Keratinocyte (primary cell): ENCODE measurements at regions not wholly inside any gene's neighbourhood (a gene's known extent, or its start where the extent isn't known, plus 50 kb on each side); places are given as distances from the start of the nearest gene placed in this dataset.

Experiments
- DNase-seq: peaks from one replicate; pipeline ENCODE4 v3.0.0-alpha.2; 2011; ENCODE audit warnings: low read depth, missing footprints, low spot score
- FAIRE-seq: peaks from 2 replicates; lab custom pipeline; 2011; peaks lifted over from hg19 to GRCh38; lab: Jason Lieb, UNC
- H2AFZ ChIP-seq: 2 replicates; pipeline ENCODE4 v1.6.0; 2012; ENCODE audit warnings: low read length, control low read depth, inconsistent platforms; ENCODE audit not compliant: control insufficient read depth
- H3K27ac ChIP-seq: 2 replicates; pipeline ENCODE4 v1.5.1; 2011; ENCODE audit warnings: low read length; ENCODE audit not compliant: control insufficient read depth, insufficient read depth
- H3K27me3 ChIP-seq: 3 replicates; pipeline ENCODE4 v1.6.0; 2011; ENCODE audit warnings: low read length; ENCODE audit not compliant: control insufficient read depth, insufficient read depth; ENCODE audit errors: extremely low read depth
- H3K36me3 ChIP-seq, 2 experiments: 2 replicates in 1 of 2; 3 replicates in 1 of 2; pipeline ENCODE4 v1.5.1; 2011; ENCODE audit warnings: low read length in 2 of 2, mild to moderate bottlenecking in 1 of 2; ENCODE audit not compliant: control insufficient read depth in 2 of 2, insufficient read depth in 2 of 2; ENCODE audit errors: extremely low read depth in 1 of 2
- H3K4me1 ChIP-seq: 3 replicates; pipeline ENCODE4 v1.5.1; 2011; ENCODE audit warnings: low read length; ENCODE audit not compliant: control insufficient read depth, insufficient read depth; ENCODE audit errors: extremely low read depth
- H3K4me2 ChIP-seq: 3 replicates; pipeline ENCODE4 v1.6.0; 2011; ENCODE audit warnings: low read depth, low read length; ENCODE audit not compliant: control insufficient read depth, insufficient read depth; ENCODE audit errors: extremely low read depth
- H3K4me3 ChIP-seq, 3 experiments: fragments of 200-600 bp in 1 of 3; sonication (generic) in 1 of 3; 2 replicates in 2 of 3; 3 replicates in 1 of 3; pipeline ENCODE4 v1.5.1; 2011 to 2016; ENCODE audit warnings: low read length in 3 of 3, mild to moderate bottlenecking in 3 of 3, control low read depth in 2 of 3, inconsistent platforms in 1 of 3, low read depth in 1 of 3, mixed read lengths in 1 of 3, mixed run types in 1 of 3, moderate library complexity in 1 of 3; ENCODE audit not compliant: control insufficient read depth in 2 of 3, insufficient read depth in 2 of 3; ENCODE audit errors: extremely low read depth in 1 of 3
- H3K79me2 ChIP-seq: 2 replicates; pipeline ENCODE4 v1.6.0; 2012; ENCODE audit warnings: low read length; ENCODE audit not compliant: control insufficient read depth, insufficient read depth
- H3K9ac ChIP-seq: 3 replicates; pipeline ENCODE4 v1.6.0; 2011; ENCODE audit warnings: low read length; ENCODE audit not compliant: control insufficient read depth, insufficient read depth; ENCODE audit errors: extremely low read depth
- H3K9me1 ChIP-seq: 3 replicates; pipeline ENCODE4 v1.6.0; 2011; ENCODE audit warnings: low read length; ENCODE audit not compliant: control insufficient read depth, insufficient read depth; ENCODE audit errors: extremely low read depth
- H3K9me3 ChIP-seq: 2 replicates; pipeline ENCODE4 v1.5.1; 2012; ENCODE audit warnings: low read depth, low read length; ENCODE audit not compliant: control insufficient read depth
- H4K20me1 ChIP-seq: 3 replicates; pipeline ENCODE4 v1.6.0; 2011; ENCODE audit warnings: low read length; ENCODE audit not compliant: control insufficient read depth, insufficient read depth; ENCODE audit errors: extremely low read depth
- CTCF ChIP-seq, 3 experiments: IDR thresholded peaks in 1 of 3; conservative IDR thresholded peaks in 1 of 3; optimal IDR thresholded peaks in 1 of 3; 2 replicates in 2 of 3; 3 replicates in 1 of 3; pipeline versions ENCODE3 to v1.5.1; 2011; ENCODE audit warnings: low read length in 3 of 3, mild to moderate bottlenecking in 3 of 3, moderate library complexity in 2 of 3, control low read depth in 1 of 3, inconsistent platforms in 1 of 3; ENCODE audit not compliant: insufficient read depth in 2 of 3; ENCODE audit errors: extremely low read depth in 1 of 3
- EZH2 ChIP-seq: IDR thresholded peaks from one replicate; pipeline ENCODE4 v1.6.1; 2012; ENCODE audit warnings: inconsistent platforms, mild to moderate bottlenecking, low read length, moderate library complexity
- dilution Hi-C: fragments of 300-500 bp; cut with MboI; formaldehyde crosslinking; loops from one replicate; pipeline ENCODE4 v1.7.0; 2020; ENCODE audit warnings: low sequenced_read_pairs; ENCODE audit not compliant: extremely low pct_ligation_motif_present

GRCh38 chr2:114122930-114123329 lies 233.0 kb downstream of the ACTR3 start:
- no peak overlapping the region for H3K4me3 ChIP-seq
- no peaks in the 10 kb centered on the region for H3K9me1 ChIP-seq
- FAIRE-seq: no peak
- H3K4me1 ChIP-seq: no peaks in the 10 kb centered on the region
- H3K27ac ChIP-seq: no peak overlapping the region
- TF ChIP-seq CTCF (optimal IDR thresholded peaks at IDR 0.05 in 1 of 3, IDR thresholded peaks at IDR 0.05 in 1 of 3, conservative IDR thresholded peaks at IDR 0.05 in 1 of 3; ENCODE audit: extremely low read depth in 1 of 3, insufficient read depth in 2 of 3, low read length in 3 of 3) (no peak), EZH2 (no peak)
- no peak overlapping the region for H3K9ac ChIP-seq
- no peaks in the 10 kb centered on the region for H3K9me3 ChIP-seq
- no peaks in the 10 kb centered on the region for H3K79me2 ChIP-seq
- H3K36me3 ChIP-seq: no peaks in the 10 kb centered on the region
- no peaks in the 10 kb centered on the region for H3K27me3 ChIP-seq
- no peak for DNase-seq
- H4K20me1 ChIP-seq: no peaks in the 10 kb centered on the region
- no peak overlapping the region for H3K4me2 ChIP-seq
- dilution Hi-C loops: no loop called here
- no peak overlapping the region for H2AFZ ChIP-seq

GRCh38 chr2:114123925-114124324 lies 234.0 kb downstream of the ACTR3 start:
- Histone ChIP-seq H3K4me2 (no peak overlapping the region), H2AFZ (no peak overlapping the region), H3K4me3 (no peak overlapping the region), H4K20me1 (no peaks in the 10 kb centered on the region), H3K9me3 (no peaks in the 10 kb centered on the region), H3K27ac (no peak overlapping the region), H3K79me2 (no peaks in the 10 kb centered on the region), H3K9me1 (no peaks in the 10 kb centered on the region), H3K36me3 (no peaks in the 10 kb centered on the region), H3K9ac (no peak overlapping the region), H3K27me3 (no peaks in the 10 kb centered on the region), H3K4me1 (no peaks in the 10 kb centered on the region)
- DNase-seq (no peak), FAIRE-seq (no peak)
- dilution Hi-C loops: no loop called here
- TF ChIP-seq CTCF (optimal IDR thresholded peaks at IDR 0.05 in 1 of 3, IDR thresholded peaks at IDR 0.05 in 1 of 3, conservative IDR thresholded peaks at IDR 0.05 in 1 of 3; ENCODE audit: extremely low read depth in 1 of 3, insufficient read depth in 2 of 3, low read length in 3 of 3): no peak
- no peak for TF ChIP-seq EZH2
